GM23338 (cell line): ENCODE measurements at regions not wholly inside any gene's neighbourhood (a gene's known extent, or its start where the extent isn't known, plus 50 kb on each side); places are given as distances from the start of the nearest gene placed in this dataset.

ENCODE experiments used
- CTCF ChIP-seq, 2 experiments: fragments of 200-600 bp in 1 of 2; sonication (generic) in 1 of 2; conservative IDR thresholded peaks; 2 replicates each; pipeline versions ENCODE4 v1.5.1 to v1.6.1; 2016 to 2017; ENCODE audit warnings: antibody characterized with exemption in 2 of 2, low read depth in 2 of 2, mild to moderate bottlenecking in 2 of 2, moderate library complexity in 1 of 2
- EZH2phosphoT487 ChIP-seq: fragments of 200-600 bp; sonication (generic); IDR thresholded peaks from one replicate; pipeline ENCODE4 v1.8.1; 2018; ENCODE audit warnings: antibody characterized with exemption; ENCODE audit not compliant: unreplicated experiment
- JUNB ChIP-seq: IDR thresholded peaks from one replicate; pipeline ENCODE4 v1.6.1; 2016; ENCODE audit warnings: antibody characterized with exemption; ENCODE audit not compliant: unreplicated experiment
- STAT1 ChIP-seq: IDR thresholded peaks from one replicate; pipeline ENCODE4 v1.6.1; 2016; ENCODE audit warnings: antibody characterized with exemption; ENCODE audit not compliant: unreplicated experiment
- TF ChIP-seq, protein P1 (sequence below): IDR thresholded peaks from one replicate; pipeline ENCODE4 v1.6.1; 2018; ENCODE audit warnings: antibody characterized with exemption; ENCODE audit not compliant: unreplicated experiment

- TF ChIP-seq EZH2phosphoT487 (no peak), JUNB (no peak), CTCF (conservative IDR thresholded peaks at IDR 0.05; ENCODE audit: low read depth in 2 of 2) (no peak), STAT1 (no peak)
- TF ChIP-seq, protein P1, sequence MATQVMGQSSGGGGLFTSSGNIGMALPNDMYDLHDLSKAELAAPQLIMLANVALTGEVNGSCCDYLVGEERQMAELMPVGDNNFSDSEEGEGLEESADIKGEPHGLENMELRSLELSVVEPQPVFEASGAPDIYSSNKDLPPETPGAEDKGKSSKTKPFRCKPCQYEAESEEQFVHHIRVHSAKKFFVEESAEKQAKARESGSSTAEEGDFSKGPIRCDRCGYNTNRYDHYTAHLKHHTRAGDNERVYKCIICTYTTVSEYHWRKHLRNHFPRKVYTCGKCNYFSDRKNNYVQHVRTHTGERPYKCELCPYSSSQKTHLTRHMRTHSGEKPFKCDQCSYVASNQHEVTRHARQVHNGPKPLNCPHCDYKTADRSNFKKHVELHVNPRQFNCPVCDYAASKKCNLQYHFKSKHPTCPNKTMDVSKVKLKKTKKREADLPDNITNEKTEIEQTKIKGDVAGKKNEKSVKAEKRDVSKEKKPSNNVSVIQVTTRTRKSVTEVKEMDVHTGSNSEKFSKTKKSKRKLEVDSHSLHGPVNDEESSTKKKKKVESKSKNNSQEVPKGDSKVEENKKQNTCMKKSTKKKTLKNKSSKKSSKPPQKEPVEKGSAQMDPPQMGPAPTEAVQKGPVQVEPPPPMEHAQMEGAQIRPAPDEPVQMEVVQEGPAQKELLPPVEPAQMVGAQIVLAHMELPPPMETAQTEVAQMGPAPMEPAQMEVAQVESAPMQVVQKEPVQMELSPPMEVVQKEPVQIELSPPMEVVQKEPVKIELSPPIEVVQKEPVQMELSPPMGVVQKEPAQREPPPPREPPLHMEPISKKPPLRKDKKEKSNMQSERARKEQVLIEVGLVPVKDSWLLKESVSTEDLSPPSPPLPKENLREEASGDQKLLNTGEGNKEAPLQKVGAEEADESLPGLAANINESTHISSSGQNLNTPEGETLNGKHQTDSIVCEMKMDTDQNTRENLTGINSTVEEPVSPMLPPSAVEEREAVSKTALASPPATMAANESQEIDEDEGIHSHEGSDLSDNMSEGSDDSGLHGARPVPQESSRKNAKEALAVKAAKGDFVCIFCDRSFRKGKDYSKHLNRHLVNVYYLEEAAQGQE = no peak
These were observed 252.0 kb downstream of the PTBP2 start for GRCh38 chr1:96973605-96974004.
